ENCODE measurements at regions not wholly inside any gene's neighbourhood (a gene's known extent, or its start where the extent isn't known, plus 50 kb on each side); places are given as distances from the start of the nearest gene placed in this dataset.

GRCh38 chr1:232512712-232513111 lies 117.2 kb downstream of the SIPA1L2 start:
- TF ChIP-seq YY1 (IDR thresholded peaks at IDR 0.05; ENCODE audit: low read depth) (no peak), MAX (IDR thresholded peaks at IDR 0.05) (no peak), EP300 (IDR thresholded peaks at IDR 0.05; ENCODE audit: borderline replicate concordance) (no peak), TAF1 (IDR thresholded peaks at IDR 0.05; ENCODE audit: low read depth) (no peak), RAD21 (IDR thresholded peaks at IDR 0.05; ENCODE audit: low read depth) (no peak), USF1 (IDR thresholded peaks at IDR 0.05) (no peak), CREB1 (IDR thresholded peaks at IDR 0.05; ENCODE audit: low read depth) (no peak), TEAD4 (IDR thresholded peaks at IDR 0.05) (no peak), CEBPB (IDR thresholded peaks at IDR 0.05) (no peak), ZBTB7A (IDR thresholded peaks at IDR 0.05; ENCODE audit: low read depth) (no peak), NFIC (IDR thresholded peaks at IDR 0.05) (no peak), TCF12 (IDR thresholded peaks at IDR 0.05; ENCODE audit: low read depth) (no peak)

GRCh38 chr1:232511172-232511571 lies 118.8 kb downstream of the SIPA1L2 start:
- no peak for TF ChIP-seq YY1 (IDR thresholded peaks at IDR 0.05; ENCODE audit: low read depth)
- no peak for TF ChIP-seq CREB1 (IDR thresholded peaks at IDR 0.05; ENCODE audit: low read depth)
- no peak for TF ChIP-seq REST (IDR thresholded peaks at IDR 0.05; ENCODE audit: low read depth)
- no peak for TF ChIP-seq TEAD4 (IDR thresholded peaks at IDR 0.05)
- no peak for TF ChIP-seq TCF12 (IDR thresholded peaks at IDR 0.05; ENCODE audit: low read depth)
- no peak for TF ChIP-seq RAD21 (IDR thresholded peaks at IDR 0.05; ENCODE audit: low read depth)
- no peak for TF ChIP-seq FOXM1 (IDR thresholded peaks at IDR 0.05; ENCODE audit: borderline replicate concordance, low read depth)
- TF ChIP-seq ZBTB7A (IDR thresholded peaks at IDR 0.05; ENCODE audit: low read depth), result no peak
- TF ChIP-seq EGR1 (IDR thresholded peaks at IDR 0.05), result no peak
- TF ChIP-seq USF1 (IDR thresholded peaks at IDR 0.05), result no peak
- TF ChIP-seq NFIC (IDR thresholded peaks at IDR 0.05), result no peak
- TF ChIP-seq MAX (IDR thresholded peaks at IDR 0.05), result no peak
- no peak for TF ChIP-seq TAF1 (IDR thresholded peaks at IDR 0.05; ENCODE audit: low read depth)
- no peak for TF ChIP-seq EP300 (IDR thresholded peaks at IDR 0.05; ENCODE audit: borderline replicate concordance)
- no peak for TF ChIP-seq CEBPB (IDR thresholded peaks at IDR 0.05)

- TF ChIP-seq ZBTB7A (IDR thresholded peaks at IDR 0.05; ENCODE audit: low read depth), result no peak
- no peak for TF ChIP-seq CEBPB (IDR thresholded peaks at IDR 0.05)
- TF ChIP-seq YY1 (IDR thresholded peaks at IDR 0.05; ENCODE audit: low read depth), result no peak
- TF ChIP-seq RAD21 (IDR thresholded peaks at IDR 0.05; ENCODE audit: low read depth), result no peak
- no peak for TF ChIP-seq NFIC (IDR thresholded peaks at IDR 0.05)
- TF ChIP-seq CREB1 (IDR thresholded peaks at IDR 0.05; ENCODE audit: low read depth), result no peak
These were observed 119.4 kb downstream of the SIPA1L2 start for GRCh38 chr1:232510367-232511110.

GRCh38 chr1:232509570-232509969 lies 120.4 kb downstream of the SIPA1L2 start:
- TF ChIP-seq MAX (IDR thresholded peaks at IDR 0.05) (no peak), YY1 (IDR thresholded peaks at IDR 0.05; ENCODE audit: low read depth) (no peak), ZBTB7A (IDR thresholded peaks at IDR 0.05; ENCODE audit: low read depth) (no peak), USF1 (IDR thresholded peaks at IDR 0.05) (no peak), TAF1 (IDR thresholded peaks at IDR 0.05; ENCODE audit: low read depth) (no peak), TCF12 (IDR thresholded peaks at IDR 0.05; ENCODE audit: low read depth) (no peak), CEBPB (IDR thresholded peaks at IDR 0.05) (no peak), CREB1 (IDR thresholded peaks at IDR 0.05; ENCODE audit: low read depth) (no peak), EGR1 (IDR thresholded peaks at IDR 0.05) (no peak), TEAD4 (IDR thresholded peaks at IDR 0.05) (no peak), FOXM1 (IDR thresholded peaks at IDR 0.05; ENCODE audit: borderline replicate concordance, low read depth) (no peak), RAD21 (IDR thresholded peaks at IDR 0.05; ENCODE audit: low read depth) (no peak), EP300 (IDR thresholded peaks at IDR 0.05; ENCODE audit: borderline replicate concordance) (no peak), REST (IDR thresholded peaks at IDR 0.05; ENCODE audit: low read depth) (no peak), NFIC (IDR thresholded peaks at IDR 0.05) (no peak)
